SU-DHL-6 (cell line): ENCODE measurements at regions not wholly inside any gene's neighbourhood (a gene's known extent, or its start where the extent isn't known, plus 50 kb on each side); places are given as distances from the start of the nearest gene placed in this dataset.
"Not testable (repeated sequence)": the region's sequence is repeated elsewhere in the genome, so short reads cannot be mapped to it uniquely, and the experiment has no call there.

Source experiments
- H2AFZ ChIP-seq: fragments of 200-600 bp; sonication (generic); 2 replicates; pipeline ENCODE4 v1.6.1; 2014; ENCODE audit warnings: low read depth, mild to moderate bottlenecking, moderate library complexity, mixed read lengths, antibody characterized with exemption, low read length; ENCODE audit not compliant: severe bottlenecking
- H3F3A ChIP-seq: fragments of 200-600 bp; shearing (Covaris generic); 2 replicates; pipeline ENCODE4 v1.6.0; 2016; ENCODE audit warnings: antibody characterized with exemption, mild to moderate bottlenecking; ENCODE audit not compliant: insufficient read depth
- H3K27ac ChIP-seq: fragments of 200-600 bp; sonication (generic); 2 replicates; pipeline ENCODE4 v1.5.1; 2016; ENCODE audit warnings: low read depth, mild to moderate bottlenecking, low read length, moderate library complexity, mixed read lengths
- H3K27me3 ChIP-seq: fragments of 200-600 bp; sonication (generic), shearing (Covaris generic); 2 replicates; pipeline ENCODE4 v1.6.0; 2014; ENCODE audit warnings: mild to moderate bottlenecking, low read length
- H3K36me3 ChIP-seq: fragments of 200-600 bp; sonication (generic); 2 replicates; pipeline ENCODE4 v1.6.1; 2014; ENCODE audit warnings: mild to moderate bottlenecking, low read length, mixed read lengths
- H3K4me2 ChIP-seq: fragments of 300-600, 200-600 bp; shearing (Covaris generic), sonication (generic); 2 replicates; pipeline ENCODE4 v1.6.0; 2014; ENCODE audit warnings: low read length, low read depth, mild to moderate bottlenecking; ENCODE audit not compliant: poor library complexity, severe bottlenecking
- H3K4me3 ChIP-seq: fragments of 200-600 bp; sonication (generic); 2 replicates; pipeline ENCODE4 v1.5.1; 2014; ENCODE audit warnings: antibody characterized with exemption, low read length, mild to moderate bottlenecking, mixed read lengths; ENCODE audit not compliant: insufficient read depth, poor library complexity, severe bottlenecking
- H3K79me2 ChIP-seq: fragments of 200-600 bp; sonication (generic); 2 replicates; pipeline ENCODE4 v1.6.1; 2014; ENCODE audit warnings: mild to moderate bottlenecking, low read length, moderate library complexity; ENCODE audit not compliant: insufficient read depth
- H3K9ac ChIP-seq: fragments of 200-600 bp; sonication (generic); 2 replicates; pipeline ENCODE4 v1.7.0; 2014; ENCODE audit warnings: mild to moderate bottlenecking, low read length
- H3K9me2 ChIP-seq: fragments of 200-600 bp; sonication (generic); replicated peaks from 2 replicates; pipeline ENCODE4 v1.6.1; 2014; ENCODE audit warnings: low read length; ENCODE audit not compliant: insufficient read depth
- H3K9me3 ChIP-seq: fragments of 200-600 bp; sonication (generic); 2 replicates; pipeline ENCODE4 v1.6.1; 2014; ENCODE audit warnings: low read length, mixed read lengths; ENCODE audit not compliant: insufficient read depth
- H4K20me1 ChIP-seq: fragments of 200-600 bp; sonication (generic); 2 replicates; pipeline ENCODE4 v1.6.1; 2014; ENCODE audit warnings: low read depth, mild to moderate bottlenecking, antibody characterized with exemption, low read length, moderate library complexity, mixed read lengths

- not testable (repeated sequence) for H3F3A ChIP-seq, H3K79me2 ChIP-seq, H3K4me2 ChIP-seq, H3K4me3 ChIP-seq, H3K36me3 ChIP-seq, H3K27ac ChIP-seq, H3K9ac ChIP-seq, H3K9me3 ChIP-seq, H3K27me3 ChIP-seq, H3K9me2 ChIP-seq, H2AFZ ChIP-seq, H4K20me1 ChIP-seq
These were observed 92.9 kb downstream of the DEFB131A start for GRCh38 chr4:9537101-9537500.

GRCh38 chr4:9539939-9540520 lies 95.8 kb downstream of the DEFB131A start:
- H4K20me1 ChIP-seq, H3K27ac ChIP-seq, H3F3A ChIP-seq, H3K9ac ChIP-seq, H3K36me3 ChIP-seq, H3K9me2 ChIP-seq, H2AFZ ChIP-seq, H3K79me2 ChIP-seq, H3K4me3 ChIP-seq, H3K9me3 ChIP-seq, H3K27me3 ChIP-seq, H3K4me2 ChIP-seq: not testable (repeated sequence)

GRCh38 chr4:9541388-9541915 lies 97.2 kb downstream of the DEFB131A start:
- not testable (repeated sequence) for H3K4me3 ChIP-seq, H3K9me2 ChIP-seq, H3K36me3 ChIP-seq, H2AFZ ChIP-seq, H3K4me2 ChIP-seq, H3K27me3 ChIP-seq, H3K9ac ChIP-seq, H3K9me3 ChIP-seq, H4K20me1 ChIP-seq, H3F3A ChIP-seq, H3K27ac ChIP-seq, H3K79me2 ChIP-seq

- H4K20me1 ChIP-seq, H3K4me2 ChIP-seq, H3K9ac ChIP-seq, H3K4me3 ChIP-seq, H3K79me2 ChIP-seq, H3K27ac ChIP-seq, H3K36me3 ChIP-seq, H3K9me3 ChIP-seq, H2AFZ ChIP-seq, H3K27me3 ChIP-seq, H3K9me2 ChIP-seq, H3F3A ChIP-seq: not testable (repeated sequence)
These were observed 100.6 kb downstream of the DEFB131A start for GRCh38 chr4:9544851-9545250.

GRCh38 chr4:9547470-9547869 lies 103.3 kb downstream of the DEFB131A start:
- not testable (repeated sequence) for H3K79me2 ChIP-seq, H2AFZ ChIP-seq, H3K27ac ChIP-seq, H3K9ac ChIP-seq, H3K27me3 ChIP-seq, H3K9me3 ChIP-seq, H3K9me2 ChIP-seq, H4K20me1 ChIP-seq, H3K4me3 ChIP-seq, H3K4me2 ChIP-seq, H3F3A ChIP-seq, H3K36me3 ChIP-seq

- not testable (repeated sequence) for H3K36me3 ChIP-seq, H3K9ac ChIP-seq, H3K9me3 ChIP-seq, H3K4me2 ChIP-seq, H3K79me2 ChIP-seq, H3K27me3 ChIP-seq, H3K27ac ChIP-seq, H3K4me3 ChIP-seq, H3K9me2 ChIP-seq, H3F3A ChIP-seq, H4K20me1 ChIP-seq, H2AFZ ChIP-seq
These were observed 111.9 kb downstream of the DEFB131A start for GRCh38 chr4:9556076-9556475.

- H3K27ac ChIP-seq, H3K9me3 ChIP-seq, H3K9me2 ChIP-seq, H4K20me1 ChIP-seq, H3K36me3 ChIP-seq, H3K9ac ChIP-seq, H3F3A ChIP-seq, H3K27me3 ChIP-seq, H3K79me2 ChIP-seq, H3K4me2 ChIP-seq, H2AFZ ChIP-seq, H3K4me3 ChIP-seq: not testable (repeated sequence)
These were observed 133.7 kb downstream of the DEFB131A start for GRCh38 chr4:9577869-9578268.

GRCh38 chr4:9582880-9583279 lies 138.7 kb downstream of the DEFB131A start:
- H3K27ac ChIP-seq, H3K36me3 ChIP-seq, H3K9me3 ChIP-seq, H3K27me3 ChIP-seq, H3K79me2 ChIP-seq, H3K4me2 ChIP-seq, H3K9me2 ChIP-seq, H3K9ac ChIP-seq, H4K20me1 ChIP-seq, H3F3A ChIP-seq, H3K4me3 ChIP-seq, H2AFZ ChIP-seq: not testable (repeated sequence)
